Activated T-helper 1 cell treated with anti-CD3 and anti-CD28 coated beads, Interleukin-12 subunit alpha, Interleukin-12 subunit beta, Interleukin-2, Interleukin-4 antibody, amounts not matched to agents 30 ng/mL and 10 ng/mL and 1 ng/mL, durations not matched to agents 14 hours and 24 hours and 36 hours (primary cell): ENCODE measurements at regions not wholly inside any gene's neighbourhood (a gene's known extent, or its start where the extent isn't known, plus 50 kb on each side); places are given as distances from the start of the nearest gene placed in this dataset.

Experiments
- DNase-seq: peaks from one replicate; pipeline ENCODE4 v3.0.0; 2021; ENCODE audit warnings: low spot score
- H3K27ac Mint-ChIP-seq: one replicate; pipeline ENCODE4 v1.8.0; 2021; ENCODE audit warnings: mild to moderate bottlenecking, mixed read lengths
- H3K27me3 Mint-ChIP-seq: one replicate; pipeline ENCODE4 v1.8.0; 2022; ENCODE audit warnings: mild to moderate bottlenecking, moderate library complexity, mixed read lengths; ENCODE audit not compliant: insufficient read depth
- H3K36me3 Mint-ChIP-seq: one replicate; pipeline ENCODE4 v1.8.0; 2021; ENCODE audit warnings: low read depth, mixed read lengths
- H3K4me1 Mint-ChIP-seq: one replicate; pipeline ENCODE4 v1.8.0; 2021; ENCODE audit warnings: low read depth, mixed read lengths
- H3K4me3 Mint-ChIP-seq: one replicate; pipeline ENCODE4 v1.8.0; 2021; ENCODE audit warnings: mild to moderate bottlenecking, moderate library complexity, mixed read lengths
- H3K9me3 Mint-ChIP-seq: one replicate; pipeline ENCODE4 v1.8.0; 2021; ENCODE audit warnings: mixed read lengths
- intact Hi-C: fragments of 100-400 bp; cut with micrococcal nuclease; formaldehyde crosslinking; loops from one replicate; pipeline ENCODE4 v1.15.1; 2024

DNA sequence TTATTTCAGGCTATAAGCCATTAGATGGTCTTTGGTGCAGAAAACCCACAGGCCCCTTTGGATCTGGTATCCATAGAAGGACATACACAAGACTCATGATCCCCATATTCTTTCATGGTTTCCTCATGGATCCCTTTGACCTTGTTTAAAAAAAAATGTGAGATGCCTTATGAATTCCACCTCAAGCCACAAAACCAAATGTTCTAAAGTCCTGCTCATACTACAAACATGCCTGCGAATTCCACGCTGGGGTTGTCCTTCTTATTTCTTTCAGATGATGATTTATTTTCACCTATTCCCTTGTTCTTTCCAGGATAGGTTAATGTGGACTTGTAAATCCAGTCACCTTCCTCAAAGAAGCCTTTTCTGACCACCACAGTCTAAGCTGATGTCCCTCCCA, 256.9 kb upstream of the DPYD start:
- Mint-ChIP-seq H3K27ac (no peak overlapping the region), H3K4me3 (no peak overlapping the region), H3K27me3 (peaks cover under 1% of the 10 kb centered on the region), H3K4me1 (no peaks in the 10 kb centered on the region), H3K9me3 (no peaks in the 10 kb centered on the region), H3K36me3 (no peaks in the 10 kb centered on the region)
- intact Hi-C loops = no loop called here
- DNase-seq = no peak

DNA sequence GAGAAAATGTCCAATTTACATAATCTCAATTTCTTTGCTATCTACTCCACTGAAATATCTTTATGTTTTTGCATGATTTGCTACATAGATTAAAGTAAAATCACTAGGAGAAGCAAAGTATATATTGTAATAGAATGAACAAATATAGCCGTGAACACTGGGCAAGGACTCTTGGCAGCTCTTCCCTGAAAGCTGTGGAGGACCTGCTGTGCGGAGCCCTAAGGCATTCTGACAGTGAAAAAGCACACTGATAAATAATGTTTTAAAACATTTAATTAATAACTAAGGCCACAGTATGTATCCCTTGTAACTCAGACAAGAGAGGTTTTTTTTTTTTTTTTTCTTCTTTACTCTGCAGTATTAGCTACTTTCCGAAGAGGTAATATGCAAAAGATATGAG, 256.1 kb upstream of the DPYD start:
- no peaks in the 10 kb centered on the region for H3K36me3 Mint-ChIP-seq
- H3K9me3 Mint-ChIP-seq = no peaks in the 10 kb centered on the region
- no peak overlapping the region for H3K4me3 Mint-ChIP-seq
- H3K27me3 Mint-ChIP-seq = no peaks in the 10 kb centered on the region
- intact Hi-C loops = no loop called here
- no peak for DNase-seq
- no peak overlapping the region for H3K27ac Mint-ChIP-seq
- no peaks in the 10 kb centered on the region for H3K4me1 Mint-ChIP-seq

DNA sequence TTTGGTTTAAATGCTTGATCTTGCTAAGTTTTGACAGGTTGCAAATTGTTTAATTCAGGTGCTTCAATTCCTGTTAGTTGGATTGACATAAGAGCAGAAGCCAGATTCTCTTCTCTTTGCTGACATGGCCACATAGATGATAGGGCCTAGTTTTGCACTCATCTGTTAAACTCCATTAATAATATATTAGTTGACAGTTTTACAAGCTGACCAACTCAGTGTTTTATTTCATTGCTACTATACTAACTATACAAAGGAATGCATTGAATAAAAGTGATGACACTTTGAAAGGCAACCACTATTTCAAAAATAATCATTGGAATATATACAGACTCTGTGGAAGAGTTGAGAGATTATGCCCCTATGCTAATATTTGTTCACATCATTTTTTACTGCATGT, 255.6 kb upstream of the DPYD start:
- no peak for DNase-seq
- H3K4me3 Mint-ChIP-seq = no peak overlapping the region
- H3K36me3 Mint-ChIP-seq = no peaks in the 10 kb centered on the region
- H3K9me3 Mint-ChIP-seq = no peaks in the 10 kb centered on the region
- intact Hi-C loops = no loop called here
- H3K27ac Mint-ChIP-seq = no peak overlapping the region
- H3K27me3 Mint-ChIP-seq = no peaks in the 10 kb centered on the region
- H3K4me1 Mint-ChIP-seq = no peaks in the 10 kb centered on the region

DNA sequence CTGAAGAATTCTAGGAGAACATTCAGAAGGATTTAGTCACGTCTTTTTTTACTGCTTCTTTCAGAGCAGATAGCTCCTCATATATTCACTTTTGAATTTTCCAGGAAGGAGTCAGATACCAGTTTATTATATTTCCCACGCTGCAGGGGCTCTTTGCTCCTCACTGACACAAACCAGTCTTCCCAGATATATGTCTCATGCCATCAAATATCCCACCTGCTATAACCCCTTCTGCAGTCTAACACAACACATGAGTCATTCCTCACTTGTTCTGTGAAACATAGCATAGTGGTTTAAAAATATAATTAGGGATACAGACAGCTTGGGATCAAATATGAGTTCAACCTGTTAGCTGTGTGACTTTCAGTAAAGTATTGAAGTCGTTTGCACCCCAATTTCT, 251.7 kb upstream of the DPYD start:
- no peak for DNase-seq
- no peak overlapping the region for H3K4me3 Mint-ChIP-seq
- H3K36me3 Mint-ChIP-seq = no peaks in the 10 kb centered on the region
- H3K9me3 Mint-ChIP-seq = no peaks in the 10 kb centered on the region
- H3K4me1 Mint-ChIP-seq = no peaks in the 10 kb centered on the region
- intact Hi-C loops = no loop called here
- H3K27ac Mint-ChIP-seq = no peak overlapping the region
- no peaks in the 10 kb centered on the region for H3K27me3 Mint-ChIP-seq

DNA sequence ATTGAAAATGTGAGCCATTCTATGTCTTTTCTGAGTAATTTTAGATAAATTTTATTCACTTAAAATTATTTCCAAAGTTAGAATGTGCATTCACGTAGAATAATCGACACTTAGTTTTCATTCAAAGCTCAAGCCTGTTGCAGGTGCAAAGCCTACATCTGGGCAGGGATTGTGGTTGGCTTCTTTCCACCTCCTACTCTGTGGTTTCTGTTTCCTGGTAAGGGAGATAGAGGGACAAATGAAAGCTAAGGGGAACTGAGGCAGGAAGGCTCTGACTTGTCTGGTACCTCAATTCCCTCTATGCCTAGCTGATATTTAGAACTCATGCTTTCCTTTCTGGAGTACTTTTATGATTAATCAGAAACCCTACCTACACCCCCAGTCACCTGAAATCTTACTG, 251.2 kb upstream of the DPYD start:
- DNase-seq = no peak
- Mint-ChIP-seq H3K27me3 (no peaks in the 10 kb centered on the region), H3K36me3 (no peaks in the 10 kb centered on the region), H3K27ac (no peak overlapping the region), H3K4me1 (no peaks in the 10 kb centered on the region), H3K9me3 (no peaks in the 10 kb centered on the region), H3K4me3 (no peak overlapping the region)
- intact Hi-C loops = no loop called here

DNA sequence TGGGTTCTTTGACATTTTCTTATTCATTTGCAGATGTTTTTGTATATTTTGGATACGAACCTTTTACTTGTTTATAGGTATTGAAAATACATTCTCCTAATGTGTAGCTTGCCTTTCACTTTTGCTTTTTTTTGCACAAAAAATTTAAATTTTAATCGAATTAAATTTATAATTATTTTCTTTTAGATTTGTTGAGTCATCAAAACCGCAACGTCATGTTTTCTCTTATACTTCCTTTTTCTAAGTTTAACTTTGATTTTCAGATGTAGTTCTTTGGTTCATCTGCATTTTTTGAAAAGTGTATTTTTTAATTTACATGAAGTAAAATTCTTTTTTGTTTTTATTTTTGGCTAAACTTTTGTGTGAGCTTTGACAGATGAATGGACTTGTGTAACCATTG, 243.7 kb upstream of the DPYD start:
- no peak overlapping the region for H3K4me3 Mint-ChIP-seq
- no peaks in the 10 kb centered on the region for H3K4me1 Mint-ChIP-seq
- no peaks in the 10 kb centered on the region for H3K36me3 Mint-ChIP-seq
- intact Hi-C loops = no loop called here
- no peak overlapping the region for H3K27ac Mint-ChIP-seq
- H3K27me3 Mint-ChIP-seq = no peaks in the 10 kb centered on the region
- no peak for DNase-seq
- no peaks in the 10 kb centered on the region for H3K9me3 Mint-ChIP-seq

DNA sequence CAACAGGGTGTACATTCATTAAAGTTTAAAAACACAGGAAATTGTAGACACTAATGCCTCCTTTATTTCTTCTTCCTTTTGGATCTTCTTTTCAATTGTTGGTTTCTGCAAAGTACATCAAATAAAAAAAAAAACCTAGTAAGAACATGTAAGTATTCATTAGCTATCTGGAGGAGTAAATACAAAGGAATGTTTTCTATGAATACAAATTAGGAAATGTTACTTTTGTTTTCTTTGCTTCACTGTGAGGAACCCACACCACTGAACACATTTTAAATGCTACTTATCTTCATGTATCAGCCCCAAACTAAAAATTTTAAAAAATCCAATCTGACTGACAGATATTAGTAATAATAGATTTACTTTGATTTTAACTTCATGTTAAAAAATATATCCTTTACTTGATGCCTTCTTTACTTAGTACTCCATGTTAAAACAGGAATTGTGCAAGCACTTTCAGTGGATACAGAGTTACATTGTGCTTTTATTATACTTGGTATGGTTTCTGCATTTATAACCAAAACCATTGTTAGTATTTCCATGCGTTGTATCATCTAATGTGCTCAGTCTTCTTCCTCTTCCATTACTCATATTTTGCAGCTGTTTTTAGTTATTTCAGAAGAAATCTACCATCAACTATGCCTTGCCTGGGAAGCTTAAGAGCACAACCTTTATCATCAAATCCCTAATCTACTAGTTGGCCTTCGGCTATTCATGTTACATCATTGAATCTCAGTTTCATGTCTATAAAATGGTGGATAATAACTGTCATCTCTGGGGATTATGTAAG, 236.9 kb upstream of the DPYD start:
- H3K36me3 Mint-ChIP-seq = no peaks in the 10 kb centered on the region
- H3K9me3 Mint-ChIP-seq = no peaks in the 10 kb centered on the region
- no peaks in the 10 kb centered on the region for H3K4me1 Mint-ChIP-seq
- intact Hi-C loops = no loop called here
- H3K27ac Mint-ChIP-seq = no peak overlapping the region
- no peak for DNase-seq
- H3K27me3 Mint-ChIP-seq = no peaks in the 10 kb centered on the region
- H3K4me3 Mint-ChIP-seq = no peak overlapping the region

DNA sequence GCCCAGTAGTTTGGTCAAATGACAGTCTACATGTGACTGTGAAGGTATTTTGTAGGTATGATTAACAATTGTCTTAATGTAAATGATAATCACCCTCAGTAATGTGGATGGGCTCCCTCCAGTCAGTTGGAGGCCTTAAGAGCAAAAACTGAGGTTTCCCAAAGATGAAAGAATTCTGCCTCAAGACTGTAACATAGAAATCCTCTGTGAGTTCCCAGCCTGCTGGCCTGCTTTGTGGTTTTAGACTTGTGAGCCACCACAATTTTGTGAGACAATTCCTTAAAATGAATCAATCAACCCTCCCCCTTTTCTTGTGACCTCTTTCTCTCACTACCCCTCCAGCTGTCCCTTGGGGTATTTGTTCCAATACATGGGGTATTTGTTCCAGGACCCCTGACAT, 226.4 kb upstream of the DPYD start:
- intact Hi-C loops = no loop called here
- no peaks in the 10 kb centered on the region for H3K4me1 Mint-ChIP-seq
- DNase-seq = no peak
- no peak overlapping the region for H3K27ac Mint-ChIP-seq
- no peaks in the 10 kb centered on the region for H3K36me3 Mint-ChIP-seq
- H3K9me3 Mint-ChIP-seq = no peaks in the 10 kb centered on the region
- no peak overlapping the region for H3K4me3 Mint-ChIP-seq
- H3K27me3 Mint-ChIP-seq = no peaks in the 10 kb centered on the region

DNA sequence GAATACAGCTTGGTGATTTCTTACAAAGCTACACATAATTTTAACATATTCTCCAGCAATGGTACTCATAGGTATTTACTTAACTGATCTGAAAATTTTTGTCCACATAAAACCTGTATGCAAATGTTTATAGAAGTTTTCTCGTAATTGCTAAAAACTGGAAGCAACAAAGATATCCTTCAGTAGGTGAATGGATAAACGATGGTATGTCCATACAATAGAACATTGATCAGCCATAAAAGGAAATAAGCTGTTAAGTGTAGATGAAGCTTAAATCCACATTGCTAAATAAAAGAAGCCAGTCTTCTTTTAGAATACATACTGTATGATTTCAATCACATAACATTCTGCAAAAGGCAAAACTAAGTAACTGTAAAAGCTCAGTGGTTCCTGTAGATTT, 224.8 kb upstream of the DPYD start:
- no peak for DNase-seq
- no peaks in the 10 kb centered on the region for H3K27me3 Mint-ChIP-seq
- H3K36me3 Mint-ChIP-seq = no peaks in the 10 kb centered on the region
- no peaks in the 10 kb centered on the region for H3K4me1 Mint-ChIP-seq
- no peaks in the 10 kb centered on the region for H3K9me3 Mint-ChIP-seq
- H3K27ac Mint-ChIP-seq = no peak overlapping the region
- H3K4me3 Mint-ChIP-seq = no peak overlapping the region
- intact Hi-C loops = no loop called here

DNA sequence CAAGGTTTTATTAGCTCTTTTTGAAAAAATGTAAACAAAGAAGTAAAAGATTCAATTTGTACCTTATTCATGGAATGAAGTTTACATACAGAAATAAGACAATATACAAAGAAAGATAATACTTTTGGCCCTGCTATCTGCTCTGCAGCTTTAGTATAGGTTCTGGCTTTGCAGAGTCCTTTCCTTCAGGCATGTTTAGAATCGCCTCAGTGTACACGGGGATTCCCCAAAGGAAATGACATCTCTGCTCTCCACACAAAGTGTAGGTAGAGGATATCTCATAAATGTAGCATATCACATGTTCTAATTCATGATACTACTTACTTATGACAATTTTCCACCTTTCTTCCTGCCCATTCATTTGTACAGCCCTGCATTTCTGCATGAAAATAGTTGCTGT, 222.6 kb upstream of the DPYD start:
- no peak for DNase-seq
- H3K27ac Mint-ChIP-seq = no peak overlapping the region
- H3K4me3 Mint-ChIP-seq = no peak overlapping the region
- no peaks in the 10 kb centered on the region for H3K4me1 Mint-ChIP-seq
- no peaks in the 10 kb centered on the region for H3K36me3 Mint-ChIP-seq
- intact Hi-C loops = no loop called here
- H3K9me3 Mint-ChIP-seq = no peaks in the 10 kb centered on the region
- no peaks in the 10 kb centered on the region for H3K27me3 Mint-ChIP-seq

DNA sequence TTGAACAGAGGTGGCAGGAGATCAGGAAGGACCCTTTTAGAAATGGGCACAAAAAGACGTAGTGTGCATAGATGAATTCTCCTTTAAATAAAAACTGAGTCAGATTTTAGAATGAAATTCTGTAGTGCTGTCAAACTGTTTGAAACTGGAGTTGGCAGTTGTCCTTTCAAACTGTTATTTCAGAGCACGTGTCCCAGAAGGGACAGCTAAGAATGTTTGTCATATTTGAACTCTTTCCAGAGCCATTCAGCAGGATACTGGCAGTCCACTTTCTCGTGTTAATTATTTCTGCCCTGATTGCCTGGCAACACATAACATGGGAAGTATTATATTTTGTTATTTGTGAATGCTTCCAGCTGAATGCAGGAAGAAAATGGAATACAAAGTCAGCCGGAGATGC, 212.3 kb upstream of the DPYD start:
- Mint-ChIP-seq H3K4me1 (no peaks in the 10 kb centered on the region), H3K27me3 (no peaks in the 10 kb centered on the region), H3K9me3 (no peaks in the 10 kb centered on the region), H3K27ac (no peak overlapping the region), H3K4me3 (no peak overlapping the region), H3K36me3 (no peaks in the 10 kb centered on the region)
- DNase-seq = no peak
- intact Hi-C loops = no loop called here

DNA sequence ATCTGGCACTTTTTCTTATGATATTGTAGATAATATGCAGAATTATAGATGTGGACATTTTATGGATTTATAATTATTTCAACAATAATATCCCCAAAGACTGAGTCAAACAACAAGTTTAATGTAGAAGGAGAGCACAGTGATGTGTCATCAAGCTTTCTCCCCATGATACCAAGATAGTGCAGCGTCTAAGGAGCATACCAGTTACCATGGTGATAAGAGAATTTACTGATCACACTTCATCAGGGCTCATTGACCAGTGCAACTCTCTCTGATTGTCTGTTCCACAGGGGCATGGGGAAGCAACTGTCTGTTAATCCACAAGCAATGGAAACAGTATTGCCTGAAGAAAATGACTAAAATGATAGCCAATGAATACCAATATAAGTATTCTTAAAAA, 209.6 kb upstream of the DPYD start:
- Mint-ChIP-seq H3K36me3 (no peaks in the 10 kb centered on the region), H3K4me3 (no peak overlapping the region), H3K27ac (no peak overlapping the region), H3K9me3 (no peaks in the 10 kb centered on the region), H3K4me1 (no peaks in the 10 kb centered on the region), H3K27me3 (no peaks in the 10 kb centered on the region)
- intact Hi-C loops = no loop called here
- DNase-seq = no peak

DNA sequence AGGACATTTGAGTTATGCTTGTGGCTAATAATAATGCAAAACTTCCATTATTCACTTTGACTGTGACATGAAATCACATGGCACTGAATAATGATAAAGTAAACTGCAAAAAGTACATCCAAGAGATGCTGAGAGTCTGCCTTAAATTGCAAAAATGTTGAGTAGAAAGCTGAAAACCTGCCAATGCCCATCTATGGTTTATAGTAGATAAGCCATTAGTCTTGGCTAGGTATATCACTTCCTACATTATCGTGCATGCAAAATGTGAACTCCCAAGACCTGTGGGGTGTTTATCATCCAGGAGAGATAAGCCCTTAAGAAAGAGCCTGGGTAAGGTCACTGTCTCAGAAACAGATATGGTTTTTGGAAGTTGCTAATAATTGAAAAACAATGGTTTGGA, 208.7 kb upstream of the DPYD start:
- Mint-ChIP-seq H3K4me3 (no peak overlapping the region), H3K27me3 (no peaks in the 10 kb centered on the region), H3K36me3 (no peaks in the 10 kb centered on the region), H3K4me1 (no peaks in the 10 kb centered on the region), H3K9me3 (no peaks in the 10 kb centered on the region), H3K27ac (no peak overlapping the region)
- intact Hi-C loops = no loop called here
- no peak for DNase-seq

DNA sequence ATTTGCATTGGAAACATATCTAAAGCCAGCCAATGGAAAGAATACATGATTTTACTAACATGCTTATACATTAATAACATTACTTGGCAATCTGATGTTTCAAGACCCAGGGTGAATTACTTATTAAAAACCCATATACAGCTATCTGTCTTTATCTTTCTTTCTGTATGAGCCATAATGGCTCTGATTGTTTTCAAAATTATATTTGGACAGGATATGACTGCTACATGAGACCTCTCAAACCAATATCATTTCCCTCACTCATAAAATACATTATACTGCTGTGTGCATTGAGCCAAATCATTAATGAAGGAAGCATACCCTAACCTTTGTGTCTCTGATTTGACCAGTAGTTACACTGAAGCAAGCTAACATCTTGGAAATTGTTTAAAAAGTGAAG, 205.9 kb upstream of the DPYD start:
- no peak for DNase-seq
- Mint-ChIP-seq H3K27me3 (no peaks in the 10 kb centered on the region), H3K4me3 (no peak overlapping the region), H3K9me3 (no peaks in the 10 kb centered on the region), H3K4me1 (no peaks in the 10 kb centered on the region), H3K27ac (no peak overlapping the region), H3K36me3 (no peaks in the 10 kb centered on the region)
- intact Hi-C loops = no loop called here
